Aorta (tissue), 5 donors: ENCODE measurements at regions not wholly inside any gene's neighbourhood (a gene's known extent, or its start where the extent isn't known, plus 50 kb on each side); places are given as distances from the start of the nearest gene placed in this dataset.

Source experiments
- ATAC-seq: fragments of 200-7000 bp; cut with Tn5 transposase; one replicate; pipeline ENCODE4 v1.9.1; 2022; ENCODE audit warnings: moderate library complexity; ENCODE audit not compliant: low FRiP score
- DNase-seq, 2 donors: peaks; one replicate each; pipeline ENCODE4 v3.0.0-alpha.2; 2020
- H3K27ac ChIP-seq, 2 donors: one replicate each; pipeline ENCODE4 v1.5.1; 2013; ENCODE audit warnings: low read length in 2 of 2, mild to moderate bottlenecking in 2 of 2, moderate library complexity in 2 of 2, control low read depth in 1 of 2, inconsistent platforms in 1 of 2, low read depth in 1 of 2
- H3K27me3 ChIP-seq, 2 donors: one replicate each; pipeline ENCODE4 v1.6.1; 2013; ENCODE audit warnings: control low read depth in 1 of 2, low read length in 1 of 2, mild to moderate bottlenecking in 1 of 2, moderate library complexity in 1 of 2; ENCODE audit not compliant: insufficient read depth in 2 of 2, control insufficient read depth in 1 of 2
- H3K36me3 ChIP-seq, 2 donors: one replicate each; pipeline ENCODE4 v1.6.1; 2013; ENCODE audit warnings: control low read depth in 1 of 2, low read length in 1 of 2, mild to moderate bottlenecking in 1 of 2; ENCODE audit not compliant: insufficient read depth in 2 of 2, control insufficient read depth in 1 of 2
- H3K4me1 ChIP-seq, 2 donors: one replicate each; pipeline ENCODE4 v1.6.1; 2013; ENCODE audit warnings: low read length in 2 of 2, control low read depth in 1 of 2, mild to moderate bottlenecking in 1 of 2, moderate library complexity in 1 of 2; ENCODE audit not compliant: insufficient read depth in 2 of 2, control insufficient read depth in 1 of 2
- H3K4me3 ChIP-seq, 2 donors: one replicate each; pipeline ENCODE4 v1.5.1; 2013; ENCODE audit warnings: low read length in 2 of 2, control low read depth in 1 of 2, mild to moderate bottlenecking in 1 of 2
- H3K9me3 ChIP-seq: one replicate; pipeline ENCODE4 v1.6.1; 2013; ENCODE audit warnings: mild to moderate bottlenecking, low read length; ENCODE audit not compliant: control insufficient read depth
- WGBS, 2 donors: extraction: QIAGEN DNeasy Blood & Tissue Kit; methylation state at CpG; one replicate each; pipeline ENCODE4 v1.1.7; 2013; 5-methylcytosine and 5-hydroxymethylcytosine counted together
- intact Hi-C, 2 donors: fragments of 100-400 bp; cut with DNase I; formaldehyde crosslinking; loops; one replicate each; pipeline versions ENCODE4 v1.14.2 to v1.15.0; 2022
- donor health status: healthy with polysubstance abuse.
- donor health status: Bipolar disorder and iron deficiency.
- donor health status: DM: no; HTN: no; CAD: no.
- donor health status: DM: no; HTN: no; CAD: no.
- donor health status: DM: yes; HTN: yes; CAD: no.

GRCh38 chr12:105759149-105759548 is 379.6 kb downstream of the NUAK1 start:
- Histone ChIP-seq H3K4me3 (no peak overlapping the region), H3K27me3 (no peaks in the 10 kb centered on the region), H3K4me1 (no peaks in the 10 kb centered on the region), H3K36me3 (no peaks in the 10 kb centered on the region), H3K9me3 (no peaks in the 10 kb centered on the region), H3K27ac (no peak overlapping the region)
- intact Hi-C loops, result loop anchor here in 1 of 2 donors (10.0 kb wide), 1 partner anchor 56 kb away; no protein-coding TSS in a partner anchor
- DNase-seq (no peak), ATAC-seq (no peak)
- WGBS, 2 donors, result 42 to 56% methylated on average over 5 of the region's 5 CpGs

GRCh38 chr12:105761075-105761474 is 377.7 kb downstream of the NUAK1 start:
- Histone ChIP-seq H3K27me3 (no peaks in the 10 kb centered on the region), H3K4me1 (no peaks in the 10 kb centered on the region), H3K27ac (no peak overlapping the region), H3K4me3 (no peak overlapping the region), H3K9me3 (no peaks in the 10 kb centered on the region), H3K36me3 (no peaks in the 10 kb centered on the region)
- no peak for DNase-seq
- 8 to 16% methylated on average over 1 of the region's 1 CpG for WGBS, 2 donors
- intact Hi-C loops, result no loop called here
- ATAC-seq, result no peak

- Histone ChIP-seq H3K4me1 (no peaks in the 10 kb centered on the region), H3K36me3 (no peaks in the 10 kb centered on the region), H3K27me3 (no peaks in the 10 kb centered on the region), H3K27ac (no peak overlapping the region), H3K4me3 (no peak overlapping the region), H3K9me3 (no peaks in the 10 kb centered on the region)
- 85 to 93% methylated on average over 10 of the region's 10 CpGs for WGBS, 2 donors
- intact Hi-C loops, result no loop called here
- DNase-seq (no peak), ATAC-seq (no peak)
Measured at GRCh38 chr12:105764216-105764835, 374.4 kb downstream of the NUAK1 start.

- DNase-seq, result no peak
- no peaks in the 10 kb centered on the region for H3K4me1 ChIP-seq
- intact Hi-C loops, result no loop called here
- H3K27ac ChIP-seq, result no peak overlapping the region
- no peak for ATAC-seq
- no peaks in the 10 kb centered on the region for H3K27me3 ChIP-seq
- no peaks in the 10 kb centered on the region for H3K9me3 ChIP-seq
- no peaks in the 10 kb centered on the region for H3K36me3 ChIP-seq
- 78 to 81% methylated on average over 6 of the region's 6 CpGs for WGBS, 2 donors
- H3K4me3 ChIP-seq, result no peak overlapping the region
Measured at GRCh38 chr12:105765053-105766014, 373.4 kb downstream of the NUAK1 start.

- Histone ChIP-seq H3K36me3 (no peaks in the 10 kb centered on the region), H3K4me1 (no peaks in the 10 kb centered on the region), H3K9me3 (no peaks in the 10 kb centered on the region), H3K27me3 (no peaks in the 10 kb centered on the region), H3K27ac (no peak overlapping the region), H3K4me3 (no peak overlapping the region)
- ATAC-seq (no peak), DNase-seq (no peak)
- intact Hi-C loops, result no loop called here
- 96 to 97% methylated on average over 4 of the region's 4 CpGs for WGBS, 2 donors
Measured at GRCh38 chr12:105766029-105766428, 372.7 kb downstream of the NUAK1 start.

GRCh38 chr12:105769486-105769885 is 369.3 kb downstream of the NUAK1 start:
- Histone ChIP-seq H3K27ac (no peak overlapping the region), H3K36me3 (no peaks in the 10 kb centered on the region), H3K9me3 (no peaks in the 10 kb centered on the region), H3K4me1 (peaks cover 0 to 5% of the 10 kb centered on the region in 2 donors), H3K27me3 (no peaks in the 10 kb centered on the region), H3K4me3 (no peak overlapping the region)
- no peak for DNase-seq
- no peak for ATAC-seq
- 88 to 91% methylated on average over 2 of the region's 2 CpGs for WGBS, 2 donors
- intact Hi-C loops, result no loop called here

GRCh38 chr12:105773471-105773870 is 365.3 kb downstream of the NUAK1 start:
- no peaks in the 10 kb centered on the region for H3K36me3 ChIP-seq
- H3K27me3 ChIP-seq, result no peaks in the 10 kb centered on the region
- H3K9me3 ChIP-seq, result peaks cover 1% of the 10 kb centered on the region
- DNase-seq (no peak), ATAC-seq (peak; percentile 29)
- no peak overlapping the region for H3K27ac ChIP-seq
- peaks cover 0 to 5% of the 10 kb centered on the region in 2 donors for H3K4me1 ChIP-seq
- intact Hi-C loops, result no loop called here
- no peak overlapping the region for H3K4me3 ChIP-seq
- 2 to 4% methylated on average over 2 of the region's 2 CpGs for WGBS, 2 donors

- H3K9me3 ChIP-seq, result peaks cover 1% of the 10 kb centered on the region
- no peak overlapping the region for H3K27ac ChIP-seq
- no peak overlapping the region for H3K4me3 ChIP-seq
- H3K4me1 ChIP-seq, result peaks cover 0 to 5% of the 10 kb centered on the region in 2 donors
- H3K36me3 ChIP-seq, result no peaks in the 10 kb centered on the region
- ATAC-seq (peak; percentile 54), DNase-seq (no peak)
- intact Hi-C loops, result no loop called here
- no peaks in the 10 kb centered on the region for H3K27me3 ChIP-seq
- 55 to 66% methylated on average over 5 of the region's 5 CpGs for WGBS, 2 donors
Measured at GRCh38 chr12:105774037-105774436, 364.7 kb downstream of the NUAK1 start.

GRCh38 chr12:105775343-105775742 is 363.4 kb downstream of the NUAK1 start:
- no peak for DNase-seq
- no peak overlapping the region for H3K4me3 ChIP-seq
- intact Hi-C loops, result no loop called here
- peaks cover 0 to 5% of the 10 kb centered on the region in 2 donors for H3K4me1 ChIP-seq
- no peak overlapping the region for H3K27ac ChIP-seq
- H3K9me3 ChIP-seq, result peaks cover 1% of the 10 kb centered on the region
- H3K36me3 ChIP-seq, result no peaks in the 10 kb centered on the region
- ATAC-seq, result no peak
- H3K27me3 ChIP-seq, result no peaks in the 10 kb centered on the region
- WGBS, 2 donors, result 46 to 48% methylated on average over 3 of the region's 3 CpGs
